GM21723 (cell line): ENCODE measurements at regions not wholly inside any gene's neighbourhood (a gene's known extent, or its start where the extent isn't known, plus 50 kb on each side); places are given as distances from the start of the nearest gene placed in this dataset.
A peak's percentile ranks its signal among the peaks of the same experiment; 100 is the strongest.

Experiments
- ATAC-seq: cut with Tn5 transposase; IDR thresholded peaks from one replicate; pipeline ENCODE4 v1.9.1; 2021; ENCODE audit warnings: mild to moderate bottlenecking, moderate library complexity; ENCODE audit not compliant: unreplicated experiment

DNA sequence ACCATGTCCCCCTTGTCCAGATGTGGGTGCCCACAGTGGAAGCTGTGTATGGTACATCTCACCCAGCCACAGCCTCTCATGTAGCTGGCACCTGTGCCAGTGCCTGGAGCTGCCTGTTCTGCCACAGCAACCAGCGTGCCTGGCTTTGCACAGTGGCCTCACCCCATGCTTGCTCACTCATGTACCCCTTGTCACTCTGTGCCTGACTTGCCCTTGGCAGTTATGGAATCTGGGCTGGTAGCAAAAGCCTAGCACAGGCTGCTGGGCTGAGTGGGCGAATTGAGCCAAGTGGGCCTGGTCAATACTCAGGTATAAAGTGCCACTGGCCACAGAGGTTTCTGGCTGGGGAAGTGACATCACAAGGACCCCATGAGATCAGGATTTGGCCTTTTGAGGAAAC is 264.2 kb downstream of the INSC start:
- ATAC-seq = no peak

DNA sequence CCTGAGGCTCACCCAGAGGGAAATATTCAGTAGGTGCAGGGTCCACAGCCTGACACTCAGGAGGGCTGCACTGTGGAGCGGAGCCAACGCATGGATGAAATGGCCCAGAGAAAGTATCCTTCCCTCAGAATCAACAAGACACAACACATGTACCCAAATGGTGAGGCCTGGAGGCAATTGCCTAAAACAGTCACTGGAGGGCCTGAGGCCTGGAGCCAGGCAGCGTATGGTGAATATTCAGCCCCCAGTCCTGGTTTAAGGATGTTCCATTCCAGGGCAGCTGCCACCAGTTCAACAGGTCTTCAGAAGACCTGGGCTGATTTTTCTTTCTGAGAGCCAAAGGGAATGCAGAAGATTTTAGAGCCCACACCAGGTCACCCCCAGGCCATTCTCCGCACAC is 264.8 kb downstream of the INSC start:
- ATAC-seq = no peak

DNA sequence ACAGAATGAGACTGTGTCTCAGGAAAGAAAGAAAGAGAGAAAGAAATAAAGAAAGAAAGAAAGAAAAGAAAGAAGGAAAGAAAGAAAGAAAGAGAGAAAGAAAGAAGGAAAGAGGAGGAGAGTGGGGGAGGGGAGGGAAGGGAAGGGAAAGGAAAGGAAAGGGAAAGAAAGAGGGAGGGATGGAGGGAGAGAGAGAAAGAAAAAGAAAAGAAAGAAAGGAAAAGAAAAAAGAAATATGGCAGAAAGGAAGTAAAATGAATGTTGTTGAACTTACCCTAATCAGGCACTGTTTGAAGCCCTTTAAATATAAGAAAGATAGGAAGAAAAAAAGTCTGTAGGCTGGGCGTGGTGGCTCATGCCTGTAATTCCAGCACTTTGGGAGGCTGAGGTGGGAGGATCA is 276.1 kb downstream of the INSC start:
- ATAC-seq = no peak

DNA sequence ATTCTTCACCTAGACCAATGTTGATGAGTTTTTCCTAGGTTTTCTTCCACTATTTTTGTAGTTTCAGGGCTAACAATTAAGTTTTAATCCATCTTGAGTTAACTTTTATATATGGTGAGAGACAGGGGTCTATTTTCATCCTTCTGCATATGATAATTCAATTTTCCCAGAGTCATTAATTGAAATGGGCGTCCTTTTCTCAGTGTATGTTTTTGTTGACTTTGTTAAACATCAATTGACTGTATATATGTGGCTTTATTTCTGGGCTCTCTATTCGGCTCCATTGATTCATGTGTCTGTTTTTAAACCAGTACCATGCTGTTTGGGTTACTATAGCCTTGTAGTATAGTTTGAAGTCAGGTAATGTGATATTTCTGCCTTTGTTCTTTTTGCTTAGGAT is 282.1 kb downstream of the INSC start:
- ATAC-seq = no peak

DNA sequence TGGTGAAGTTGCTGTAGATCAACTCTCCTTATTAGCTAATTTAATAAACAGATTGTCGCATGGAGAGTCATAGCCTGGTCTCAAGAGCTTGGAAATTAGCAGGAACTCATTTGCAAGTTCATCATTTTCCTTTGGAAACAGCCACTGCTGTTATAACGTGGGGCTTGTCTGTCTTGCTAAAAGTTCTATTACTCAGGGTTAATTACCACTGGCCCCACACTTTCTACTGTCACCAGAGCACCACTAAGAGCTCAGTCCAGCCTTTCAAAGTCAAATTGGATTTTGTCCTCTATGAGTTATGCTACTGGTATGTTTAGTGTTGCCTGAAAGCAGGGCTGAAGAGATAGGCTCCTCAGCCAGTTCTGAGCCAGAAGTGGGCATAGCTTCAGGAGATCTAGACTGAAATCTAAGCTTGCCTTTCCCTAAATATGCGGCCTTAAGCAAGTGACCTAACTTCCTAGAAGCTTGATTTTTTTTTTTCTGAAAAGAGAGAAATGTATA is 292.2 kb downstream of the INSC start:
- ATAC-seq = no peak

DNA sequence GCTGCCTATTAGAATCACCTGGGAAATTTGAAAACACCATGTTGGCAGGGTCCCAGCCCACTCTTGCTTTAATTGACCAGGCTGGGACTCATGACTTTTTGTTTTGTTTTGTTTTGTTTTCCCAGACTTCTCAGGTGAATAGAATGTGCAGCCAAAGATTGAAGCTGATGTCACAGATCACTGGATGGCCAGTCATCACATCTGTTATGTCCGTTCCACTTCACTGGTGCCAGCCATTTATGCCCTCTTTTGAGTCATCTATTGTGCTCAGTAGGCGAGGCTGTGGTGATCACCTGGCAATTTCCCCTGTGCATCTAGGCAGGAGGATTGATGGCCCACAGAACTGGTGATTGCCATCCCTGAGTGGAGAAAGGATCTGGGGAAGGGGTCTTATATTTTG is 297.3 kb downstream of the INSC start:
- peak; percentile 48 for ATAC-seq

DNA sequence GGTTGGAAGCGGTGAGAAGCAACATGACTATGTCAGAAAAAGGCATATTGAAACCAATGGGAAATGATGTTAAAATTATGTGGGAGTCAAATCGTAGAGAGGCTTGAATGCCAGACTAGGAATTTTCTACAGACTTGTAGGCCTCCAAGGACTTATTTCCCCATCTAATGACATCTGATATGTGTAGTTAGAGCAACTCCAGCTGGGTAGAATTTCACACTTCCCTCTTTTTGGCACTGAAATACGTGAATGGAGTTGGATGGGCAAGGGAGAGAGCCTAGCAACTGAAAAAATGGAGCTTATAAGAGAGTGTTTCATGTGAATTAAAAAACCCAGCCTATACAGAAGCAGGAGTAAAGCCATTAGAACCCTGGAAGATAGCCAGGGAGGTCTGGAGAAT is 304.2 kb downstream of the INSC start:
- no peak for ATAC-seq

DNA sequence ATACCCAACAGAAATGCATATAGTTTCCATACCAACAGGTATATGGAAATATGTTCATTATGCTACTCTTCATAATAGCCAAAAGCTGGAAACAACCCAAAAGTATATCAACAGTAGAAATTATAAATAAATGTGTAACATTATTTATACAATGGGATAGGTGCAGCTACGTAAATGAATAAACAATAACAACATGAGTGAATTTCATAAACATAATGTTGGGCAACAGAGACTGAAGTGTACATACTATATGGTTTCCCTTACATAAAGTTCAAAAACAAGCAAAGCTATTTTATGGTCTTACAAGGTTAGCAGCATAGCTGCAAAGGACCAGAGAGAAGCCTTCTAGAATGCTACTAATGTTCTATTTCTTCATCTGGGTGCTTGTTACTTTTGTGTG is 305.0 kb downstream of the INSC start:
- ATAC-seq = no peak

DNA sequence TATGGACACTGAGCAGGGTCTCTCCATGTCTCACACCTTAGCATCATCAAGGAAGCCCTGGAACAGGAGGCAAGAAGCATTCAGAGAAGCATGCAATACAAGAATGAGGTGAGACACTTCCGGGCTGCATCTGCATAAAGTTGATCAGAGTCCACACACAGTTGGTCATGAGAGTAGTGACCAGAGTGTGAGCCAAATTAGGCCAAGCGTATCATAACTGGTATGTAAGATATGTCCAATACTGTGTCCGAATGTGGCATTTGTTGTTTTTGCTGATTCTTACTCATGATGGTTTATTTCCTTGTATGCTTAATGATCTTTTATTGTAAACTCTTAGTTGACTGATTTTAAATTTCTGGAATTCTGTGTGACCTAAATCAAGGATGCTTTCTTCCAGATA is 315.7 kb downstream of the INSC start:
- no peak for ATAC-seq

DNA sequence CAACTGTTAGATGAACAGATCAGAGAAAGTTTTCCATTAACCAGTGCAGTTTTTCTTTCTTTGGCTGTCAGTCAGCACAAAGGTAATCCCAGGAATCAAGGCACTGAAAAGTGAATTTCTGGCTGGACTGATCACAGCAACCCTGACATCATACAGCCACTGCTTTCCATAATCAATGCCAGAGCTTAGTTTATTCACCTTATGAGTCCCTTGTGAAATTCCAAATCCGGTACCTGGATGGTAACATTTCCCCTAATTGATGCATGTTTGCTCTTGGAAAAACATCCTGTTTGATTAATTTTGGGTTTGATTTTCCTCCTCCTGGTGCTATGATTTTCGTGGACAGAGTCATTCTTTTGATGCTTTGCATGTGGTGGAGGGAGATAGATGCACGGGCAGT is 319.8 kb downstream of the INSC start:
- no peak for ATAC-seq

DNA sequence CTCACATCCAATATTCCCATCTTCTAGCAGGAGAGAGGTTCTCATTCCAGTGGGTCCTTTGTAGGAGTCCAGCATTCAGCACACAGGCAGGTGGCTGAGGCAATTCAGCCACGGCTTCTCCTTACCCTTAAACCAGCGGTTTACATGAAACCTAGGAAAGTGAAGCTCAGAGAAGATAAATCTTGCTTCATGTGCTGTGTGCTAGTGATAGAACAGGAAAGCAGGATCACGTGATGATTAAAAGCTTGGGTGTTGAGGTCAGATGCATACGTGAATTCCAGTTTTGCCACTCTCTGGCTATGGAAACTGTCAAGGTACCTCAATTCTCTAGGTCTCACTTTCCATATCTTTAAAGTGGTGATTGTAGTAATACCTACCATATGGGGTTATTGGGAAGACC is 331.6 kb downstream of the INSC start:
- ATAC-seq = no peak

DNA sequence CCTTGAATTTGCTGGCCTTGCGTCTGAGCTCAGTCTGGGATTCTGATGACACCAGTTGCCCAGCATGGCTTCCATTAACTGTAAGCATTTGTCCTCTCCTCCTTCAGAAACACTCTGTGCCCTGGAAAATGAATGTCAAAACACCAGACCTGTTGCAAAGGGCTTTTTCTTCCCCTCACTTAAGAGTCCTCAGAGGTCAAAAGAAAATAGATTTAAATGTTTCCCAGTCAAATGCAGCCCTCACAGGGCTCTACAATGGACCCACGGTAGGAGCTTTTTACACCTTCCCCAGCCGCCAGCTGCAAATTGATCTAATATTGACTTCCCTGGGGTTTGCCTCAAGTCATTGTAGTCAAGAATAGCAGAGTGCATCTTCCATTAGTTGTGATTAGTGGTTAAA is 332.2 kb downstream of the INSC start:
- ATAC-seq = no peak

DNA sequence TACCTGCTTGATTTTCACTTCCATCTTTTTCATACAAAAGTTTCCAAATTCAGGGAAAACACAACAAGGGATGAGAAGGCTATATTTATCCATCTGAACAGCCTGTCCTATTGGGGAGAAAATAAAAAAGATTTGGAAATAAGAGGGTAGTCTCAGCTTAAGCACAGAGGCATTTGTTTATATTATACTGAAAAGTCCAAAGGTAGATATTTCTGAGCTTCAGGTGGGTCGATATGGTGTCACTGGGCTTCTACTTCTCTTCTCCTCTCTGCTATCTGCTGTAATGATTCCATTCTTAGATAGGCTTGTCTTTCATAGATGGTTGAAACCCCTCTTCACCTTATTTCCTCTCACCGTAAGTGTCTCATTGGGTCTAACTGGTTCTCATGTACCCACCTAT is 337.0 kb downstream of the INSC start:
- ATAC-seq = no peak

DNA sequence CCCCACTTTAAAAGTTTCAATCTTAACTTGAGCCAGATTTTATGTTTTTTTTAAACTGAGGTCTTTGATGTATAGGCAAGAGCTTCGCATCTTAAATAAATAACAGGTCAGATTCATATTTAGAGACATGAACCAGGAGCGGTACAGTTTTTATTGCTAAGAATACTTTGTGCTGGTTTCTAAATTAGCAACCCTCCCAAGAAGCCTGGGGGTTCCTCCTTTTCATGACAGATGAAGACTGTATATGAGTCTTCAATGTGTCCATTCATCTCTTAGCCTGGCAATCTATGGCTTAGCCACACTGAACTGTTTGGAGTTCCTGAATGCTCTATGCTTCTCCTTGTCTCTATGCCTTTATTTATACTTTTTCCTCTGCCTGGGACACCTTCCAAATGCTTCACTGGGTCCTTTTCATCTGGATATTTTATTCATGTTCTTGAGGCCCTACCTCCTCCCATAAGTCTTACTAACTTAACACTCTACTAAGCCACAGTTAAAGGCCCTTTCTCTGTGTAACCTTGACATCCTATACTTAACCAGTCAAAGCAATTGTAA is 338.6 kb downstream of the INSC start:
- ATAC-seq = no peak

DNA sequence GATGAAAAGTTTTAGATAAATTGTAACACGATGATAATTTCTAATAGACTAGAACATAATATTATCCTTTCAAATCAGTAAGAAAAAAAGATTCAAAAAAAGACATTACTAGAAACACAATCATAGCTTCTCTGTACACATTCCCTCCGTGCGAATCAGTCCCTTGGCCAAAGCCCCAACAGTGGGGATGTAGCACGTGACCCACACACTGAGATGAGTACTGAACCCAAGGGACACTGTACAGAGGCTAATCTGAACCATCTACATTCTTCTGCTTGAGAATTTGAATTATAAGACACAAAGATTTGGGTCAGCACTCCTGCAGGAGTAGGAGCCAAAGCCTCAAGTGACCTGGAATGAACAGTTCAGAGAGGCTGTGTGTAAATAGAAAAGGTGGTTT is 353.7 kb downstream of the INSC start:
- ATAC-seq = no peak

DNA sequence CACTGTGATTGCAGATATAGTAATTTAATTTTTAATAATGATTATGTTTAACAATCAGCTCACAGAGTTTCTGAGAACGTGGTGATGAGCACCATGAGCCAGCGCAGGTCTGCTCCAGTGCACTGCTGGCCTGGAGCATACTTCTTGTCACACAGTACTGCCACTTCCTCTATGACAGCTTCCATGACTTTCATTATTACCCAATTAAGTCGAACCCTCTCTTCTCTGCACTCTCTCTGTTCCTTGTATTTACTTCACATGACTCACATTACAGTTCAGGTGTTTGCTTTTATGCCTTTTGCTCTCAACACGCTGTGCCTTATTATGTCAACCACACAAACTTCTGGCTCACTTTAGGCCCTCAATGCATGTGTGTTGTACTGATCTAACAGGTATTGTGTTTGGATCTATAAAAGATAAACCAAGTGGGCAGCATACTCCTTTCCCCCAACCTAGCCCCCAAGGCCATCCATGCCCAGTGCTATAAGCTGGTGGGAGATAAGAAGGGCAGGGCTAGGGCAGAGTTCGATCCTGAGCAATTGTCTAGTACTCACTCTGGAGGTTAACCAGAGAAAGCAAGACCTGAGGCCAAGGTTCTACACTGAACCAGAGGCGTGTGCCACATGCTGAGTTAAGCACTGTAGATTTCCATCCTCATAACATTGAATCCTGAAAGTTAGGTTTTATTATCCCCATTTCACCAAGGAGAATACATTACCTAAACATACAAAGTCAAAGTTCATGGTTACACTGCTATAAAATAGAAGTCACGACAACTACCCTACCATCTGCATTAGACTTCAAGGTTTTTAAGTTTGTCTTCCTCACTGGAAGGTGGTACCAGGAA is 356.5 kb downstream of the INSC start:
- peak; percentile 42 for ATAC-seq

DNA sequence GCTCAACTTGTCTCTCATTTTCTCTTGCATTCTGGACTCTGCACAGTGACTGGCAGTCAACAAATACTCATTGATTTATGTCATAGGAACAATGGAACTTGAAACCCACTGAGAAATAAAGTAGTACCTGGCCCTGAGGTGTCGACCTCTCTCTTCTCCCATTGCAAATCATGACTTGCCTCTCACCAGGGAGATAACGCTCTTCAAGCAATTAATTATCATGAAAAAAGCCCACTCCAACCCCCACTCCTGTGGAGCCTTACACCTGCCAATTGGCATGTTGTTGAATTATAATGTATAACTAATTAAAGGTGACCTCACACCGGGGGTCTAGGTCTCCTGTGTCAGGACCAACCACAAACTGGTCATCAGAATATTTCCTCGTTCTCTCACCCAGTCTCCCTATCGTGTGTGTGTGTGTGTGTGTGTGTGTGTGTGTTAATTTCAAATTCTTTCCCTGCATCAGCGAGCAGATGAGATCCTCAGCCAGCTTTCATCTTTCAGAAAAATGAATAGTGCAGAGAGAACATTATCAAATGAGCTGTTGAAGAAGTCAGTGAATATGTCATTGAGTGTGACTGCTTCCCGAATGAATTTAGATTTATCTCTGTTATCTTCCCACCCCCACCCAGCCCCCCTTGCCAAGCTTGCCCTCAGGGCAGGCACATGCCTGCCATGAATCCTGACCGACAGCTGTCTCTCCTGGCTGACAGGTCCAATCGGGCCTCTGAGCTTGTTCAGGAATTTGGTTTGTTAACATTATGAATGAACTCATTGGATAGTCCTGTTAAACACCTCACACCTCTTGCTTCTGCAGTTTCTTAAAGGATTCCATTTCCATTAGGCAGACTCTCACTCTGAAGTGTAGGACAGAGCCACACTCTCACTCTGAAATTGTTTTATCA is 357.4 kb downstream of the INSC start:
- no peak for ATAC-seq

DNA sequence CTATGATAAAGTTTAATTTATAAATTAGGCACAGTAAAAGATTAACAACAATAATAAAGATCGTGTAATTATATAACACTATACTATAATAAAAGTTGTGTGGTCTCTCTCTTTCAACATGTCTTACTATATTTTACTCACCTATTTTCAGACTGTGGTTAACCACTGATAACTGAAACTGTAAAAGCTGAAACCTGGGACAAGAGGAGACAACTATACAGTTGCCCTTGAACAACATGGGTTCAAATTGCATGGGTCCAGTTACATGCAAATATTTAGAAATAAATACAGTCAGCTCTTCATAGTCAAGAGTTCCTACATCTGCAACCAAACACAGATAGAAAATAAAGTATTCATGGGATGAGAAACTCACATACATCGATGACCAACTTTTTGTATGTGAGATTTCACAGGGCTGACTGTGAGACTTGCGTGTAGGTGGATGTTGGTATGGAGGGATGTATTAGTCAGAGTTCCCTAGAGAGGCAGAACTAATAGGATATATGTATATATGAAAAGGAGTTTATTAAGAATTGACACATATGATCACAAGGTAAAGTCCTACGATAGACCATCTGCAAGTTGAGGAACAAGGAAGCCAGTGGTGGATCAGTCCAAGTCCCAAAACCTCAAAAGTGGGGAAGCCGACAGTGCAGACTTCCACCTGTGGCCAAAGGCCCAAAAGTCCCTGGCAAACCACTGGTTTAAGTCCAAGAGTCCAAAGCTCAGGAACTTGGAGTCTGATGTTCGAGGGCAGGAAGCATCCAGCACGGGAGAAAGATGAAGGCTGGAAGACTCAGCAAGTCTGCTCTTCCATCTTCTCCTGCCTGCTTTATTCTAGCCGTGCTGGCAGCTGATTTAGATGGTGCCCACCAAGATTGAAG is 359.5 kb downstream of the INSC start:
- peak; percentile 88 for ATAC-seq

DNA sequence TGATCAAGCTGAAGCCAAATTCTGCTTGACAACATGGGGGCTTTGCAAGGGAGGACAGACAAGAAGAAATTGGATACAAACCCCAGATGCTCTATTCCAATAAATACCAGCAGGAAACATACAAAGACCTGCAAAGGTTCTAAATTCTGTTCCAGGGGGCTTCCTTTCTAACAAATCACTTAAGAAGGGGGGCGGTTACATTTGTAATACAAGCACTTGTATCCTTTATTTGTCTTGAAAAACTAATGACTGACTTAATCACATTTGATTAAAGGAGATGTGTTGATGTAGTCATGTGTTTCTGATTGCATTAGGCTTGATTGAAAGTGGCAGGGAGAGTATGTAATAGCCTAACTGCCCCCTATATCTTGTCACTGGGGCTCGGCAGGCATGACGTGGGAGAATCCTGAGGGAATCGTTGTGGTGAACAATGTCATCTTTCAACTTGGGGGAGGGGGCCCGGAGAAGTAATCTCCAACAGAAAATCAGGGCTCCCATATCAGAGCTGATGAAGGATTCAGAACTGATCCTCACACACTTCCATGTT is 361.7 kb downstream of the INSC start:
- ATAC-seq = no peak

DNA sequence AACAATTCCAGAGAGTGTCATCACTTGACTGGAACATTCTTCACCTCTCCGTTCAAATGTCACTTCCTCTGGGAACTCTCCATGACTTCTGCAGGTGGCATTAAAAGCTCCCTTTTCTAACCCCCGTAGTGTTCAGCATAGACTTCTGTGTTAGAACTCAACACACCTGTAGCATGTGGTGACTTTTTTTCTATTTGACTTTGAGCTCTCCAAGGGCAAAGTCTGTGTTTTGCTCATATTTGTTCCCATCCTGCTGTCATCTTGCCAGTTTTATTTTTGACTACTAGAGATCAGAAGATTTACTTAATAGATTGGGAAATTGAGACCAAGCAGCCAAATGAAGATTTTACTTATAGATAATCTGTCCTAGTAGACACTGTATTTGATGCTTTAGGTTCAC is 367.1 kb downstream of the INSC start:
- ATAC-seq = no peak
